Smooth muscle cell (in vitro differentiated cells): ENCODE measurements at regions not wholly inside any gene's neighbourhood (a gene's known extent, or its start where the extent isn't known, plus 50 kb on each side); places are given as distances from the start of the nearest gene placed in this dataset.

ENCODE experiments used
- DNase-seq: peaks from one replicate; lab custom pipeline; 2025; ENCODE audit not compliant: unreplicated experiment; lab: John Stamatoyannopoulos, UW
- H2AFZ ChIP-seq: fragments of 200-600 bp; sonication (generic); 2 replicates; pipeline ENCODE4 v1.6.0; 2016; ENCODE audit warnings: antibody characterized with exemption, low read depth, mild to moderate bottlenecking
- H3F3A ChIP-seq: fragments of 200-600 bp; sonication (generic); 2 replicates; pipeline ENCODE4 v1.6.0; 2017; ENCODE audit warnings: antibody characterized with exemption, low read depth
- H3K27ac ChIP-seq: fragments of 200-600 bp; sonication (generic); 2 replicates; pipeline ENCODE4 v1.5.1; 2016; ENCODE audit warnings: low read depth, mild to moderate bottlenecking
- H3K27me3 ChIP-seq: fragments of 200-600 bp; sonication (generic); 2 replicates; pipeline ENCODE4 v1.6.1; 2016; ENCODE audit warnings: low read depth, mild to moderate bottlenecking
- H3K36me3 ChIP-seq: fragments of 200-600 bp; sonication (generic); 2 replicates; pipeline ENCODE4 v1.5.1; 2016; ENCODE audit warnings: low read depth
- H3K4me1 ChIP-seq: fragments of 200-600 bp; sonication (generic); 2 replicates; pipeline ENCODE4 v1.5.1; 2016; ENCODE audit warnings: low read depth
- H3K4me2 ChIP-seq: fragments of 200-600 bp; sonication (generic); 2 replicates; pipeline ENCODE4 v1.6.0; 2016; ENCODE audit warnings: mild to moderate bottlenecking
- H3K4me3 ChIP-seq: fragments of 200-600 bp; sonication (generic); 2 replicates; pipeline ENCODE4 v1.5.1; 2016; ENCODE audit warnings: mild to moderate bottlenecking
- H3K79me2 ChIP-seq: fragments of 200-600 bp; sonication (generic); 2 replicates; pipeline ENCODE4 v1.6.0; 2016; ENCODE audit warnings: low read depth, mild to moderate bottlenecking
- H3K9ac ChIP-seq: fragments of 200-600 bp; sonication (generic); 2 replicates; pipeline ENCODE4 v1.6.0; 2016; ENCODE audit warnings: low read depth
- H3K9me3 ChIP-seq: fragments of 200-600 bp; sonication (generic); replicated peaks from 2 replicates; pipeline ENCODE4 v1.5.1; 2016; ENCODE audit warnings: low read depth
- H4K20me1 ChIP-seq: fragments of 200-600 bp; sonication (generic); 2 replicates; pipeline ENCODE4 v1.6.0; 2016; ENCODE audit warnings: low read depth
- CTCF ChIP-seq: fragments of 200-600 bp; sonication (generic); IDR thresholded peaks from 2 replicates; pipeline ENCODE4 v1.5.1; 2017; ENCODE audit warnings: borderline replicate concordance, mild to moderate bottlenecking, antibody characterized with exemption; ENCODE audit not compliant: insufficient read depth, poor library complexity, severe bottlenecking
- WGBS: methylation state at CpG from one replicate; pipeline ENCODE4 v1.1.7; 2016; ENCODE audit warnings: low lambda C conversion rate; 5-methylcytosine and 5-hydroxymethylcytosine counted together

- Histone ChIP-seq H3K4me2 (no peak overlapping the region), H3K27ac (no peak overlapping the region), H4K20me1 (no peaks in the 10 kb centered on the region), H3F3A (no peaks in the 10 kb centered on the region), H3K79me2 (no peaks in the 10 kb centered on the region), H3K36me3 (no peaks in the 10 kb centered on the region), H3K4me1 (no peaks in the 10 kb centered on the region), H3K4me3 (no peak overlapping the region), H3K9ac (no peak overlapping the region), H2AFZ (no peak overlapping the region), H3K27me3 (no peaks in the 10 kb centered on the region), H3K9me3 (no peaks in the 10 kb centered on the region)
- DNase-seq: no peak
- no peak for TF ChIP-seq CTCF
Observed at GRCh38 chrX:69372435-69372834, 131.7 kb upstream of the NALF2 start.

- Histone ChIP-seq H3K79me2 (no peaks in the 10 kb centered on the region), H3K9me3 (no peaks in the 10 kb centered on the region), H3K36me3 (no peaks in the 10 kb centered on the region), H3K4me3 (no peak overlapping the region), H4K20me1 (no peaks in the 10 kb centered on the region), H3K27me3 (no peaks in the 10 kb centered on the region), H3K4me1 (no peaks in the 10 kb centered on the region), H3K4me2 (no peak overlapping the region), H3K9ac (no peak overlapping the region), H2AFZ (no peak overlapping the region), H3F3A (no peaks in the 10 kb centered on the region), H3K27ac (no peak overlapping the region)
- DNase-seq: no peak
- TF ChIP-seq CTCF: no peak
- whole genome bisulfite sequencing: 81% methylated on average over 1 of the region's 1 CpG
Observed at GRCh38 chrX:69371159-69371558, 133.0 kb upstream of the NALF2 start.

- H3K9ac ChIP-seq: no peak overlapping the region
- H3K36me3 ChIP-seq: no peaks in the 10 kb centered on the region
- no peak overlapping the region for H3K4me3 ChIP-seq
- 88% methylated on average over 5 of the region's 5 CpGs for WGBS
- no peak overlapping the region for H3K27ac ChIP-seq
- H4K20me1 ChIP-seq: no peaks in the 10 kb centered on the region
- H3F3A ChIP-seq: no peaks in the 10 kb centered on the region
- no peaks in the 10 kb centered on the region for H3K9me3 ChIP-seq
- no peaks in the 10 kb centered on the region for H3K4me1 ChIP-seq
- DNase-seq: no peak
- no peaks in the 10 kb centered on the region for H3K27me3 ChIP-seq
- no peak for TF ChIP-seq CTCF
- H3K79me2 ChIP-seq: no peaks in the 10 kb centered on the region
- H2AFZ ChIP-seq: no peak overlapping the region
- no peak overlapping the region for H3K4me2 ChIP-seq
Observed at GRCh38 chrX:69369999-69370398, 134.1 kb upstream of the NALF2 start.

GRCh38 chrX:69366183-69366582 lies 137.9 kb upstream of the NALF2 start:
- TF ChIP-seq CTCF: no peak
- WGBS: 70% methylated on average over 2 of the region's 2 CpGs

More at GRCh38 chrX:69366183-69366582, 137.9 kb upstream of the NALF2 start:
- no peak overlapping the region for H3K27ac ChIP-seq
- H3K4me2 ChIP-seq: no peak overlapping the region
- H3K36me3 ChIP-seq: no peaks in the 10 kb centered on the region
- no peaks in the 10 kb centered on the region for H3K79me2 ChIP-seq
- H3K27me3 ChIP-seq: no peaks in the 10 kb centered on the region
- H3K9me3 ChIP-seq: no peaks in the 10 kb centered on the region
- no peak overlapping the region for H2AFZ ChIP-seq
- DNase-seq: no peak
- no peak overlapping the region for H3K9ac ChIP-seq
- H3K4me3 ChIP-seq: no peak overlapping the region
- H3F3A ChIP-seq: no peaks in the 10 kb centered on the region
- no peaks in the 10 kb centered on the region for H4K20me1 ChIP-seq
- no peaks in the 10 kb centered on the region for H3K4me1 ChIP-seq
